Mesenchymal stem cell (in vitro differentiated cells and primary cell): ENCODE measurements at regions not wholly inside any gene's neighbourhood (a gene's known extent, or its start where the extent isn't known, plus 50 kb on each side); places are given as distances from the start of the nearest gene placed in this dataset.
"Not testable (repeated sequence)": the region's sequence is repeated elsewhere in the genome, so short reads cannot be mapped to it uniquely, and the experiment has no call there.

Source experiments
- DNase-seq: peaks from one replicate; pipeline ENCODE4 v3.0.0-alpha.2; 2013
- H2AFZ ChIP-seq: one replicate; pipeline ENCODE4 v1.6.1; 2013; ENCODE audit warnings: low read depth, mild to moderate bottlenecking, control low read depth, inconsistent platforms, low read length, moderate library complexity
- H2AK5ac ChIP-seq: 2 replicates; pipeline ENCODE4 v1.6.1; 2013; ENCODE audit warnings: low read length, moderate library complexity, mild to moderate bottlenecking, inconsistent platforms; ENCODE audit not compliant: severe bottlenecking
- H2BK120ac ChIP-seq: one replicate; pipeline ENCODE4 v1.6.1; 2013; ENCODE audit warnings: low read depth, mild to moderate bottlenecking, inconsistent platforms, low read length, moderate library complexity
- H2BK12ac ChIP-seq, 2 experiments: one replicate each; pipeline ENCODE4 v1.6.1; 2013; ENCODE audit warnings: inconsistent platforms in 2 of 2, low read length in 2 of 2, mild to moderate bottlenecking in 2 of 2, moderate library complexity in 2 of 2, control low read depth in 1 of 2
- H2BK15ac ChIP-seq: one replicate; pipeline ENCODE4 v1.6.1; 2013; ENCODE audit warnings: mild to moderate bottlenecking, low read depth, inconsistent platforms; ENCODE audit not compliant: poor library complexity, severe bottlenecking
- H2BK5ac ChIP-seq: 2 replicates; pipeline ENCODE4 v1.6.1; 2013; ENCODE audit warnings: low read depth, mild to moderate bottlenecking, low read length, control low read depth, inconsistent platforms; ENCODE audit not compliant: poor library complexity, severe bottlenecking
- H3K14ac ChIP-seq, 2 experiments: one replicate each; pipeline ENCODE4 v1.6.1; 2013; ENCODE audit warnings: inconsistent platforms in 2 of 2, low read length in 2 of 2, control low read depth in 1 of 2, mild to moderate bottlenecking in 1 of 2, moderate library complexity in 1 of 2
- H3K18ac ChIP-seq, 2 experiments: one replicate each; pipeline ENCODE4 v1.6.1; 2013; ENCODE audit warnings: inconsistent platforms in 2 of 2, low read length in 2 of 2, control low read depth in 1 of 2, low read depth in 1 of 2, mild to moderate bottlenecking in 1 of 2
- H3K23ac ChIP-seq, 2 experiments: one replicate each; pipeline ENCODE4 v1.6.1; 2013; ENCODE audit warnings: inconsistent platforms in 2 of 2, low read length in 2 of 2, mild to moderate bottlenecking in 2 of 2, moderate library complexity in 2 of 2, control low read depth in 1 of 2
- H3K27ac ChIP-seq: 2 replicates; pipeline ENCODE4 v1.5.1; 2013; ENCODE audit warnings: mild to moderate bottlenecking, moderate library complexity, low read length, control low read depth, inconsistent platforms; ENCODE audit not compliant: poor library complexity, severe bottlenecking
- H3K27me3 ChIP-seq, 2 experiments: 2 replicates each; pipeline versions ENCODE4 v1.6.1 to v1.7.0; 2013; ENCODE audit warnings: low read length in 2 of 2, mild to moderate bottlenecking in 2 of 2, moderate library complexity in 2 of 2, control low read depth in 1 of 2, inconsistent platforms in 1 of 2; ENCODE audit not compliant: control insufficient read depth in 1 of 2, insufficient read depth in 1 of 2
- H3K36me3 ChIP-seq, 2 experiments: 2 replicates each; pipeline versions ENCODE4 v1.6.1 to v1.7.0; 2013; ENCODE audit warnings: low read length in 2 of 2, control low read depth in 1 of 2, inconsistent platforms in 1 of 2, low read depth in 1 of 2, mild to moderate bottlenecking in 1 of 2; ENCODE audit not compliant: insufficient read depth in 2 of 2, control insufficient read depth in 1 of 2
- H3K4ac ChIP-seq, 2 experiments: one replicate each; pipeline ENCODE4 v1.6.1; 2013; ENCODE audit warnings: inconsistent platforms in 2 of 2, low read length in 2 of 2, mild to moderate bottlenecking in 2 of 2, moderate library complexity in 2 of 2, control low read depth in 1 of 2, low read depth in 1 of 2
- H3K4me1 ChIP-seq: 2 replicates; pipeline ENCODE4 v1.6.1; 2013; ENCODE audit warnings: low read depth, low read length, control low read depth; ENCODE audit not compliant: control insufficient read depth, insufficient read depth
- H3K4me2 ChIP-seq: 2 replicates; pipeline ENCODE4 v1.6.1; 2013; ENCODE audit warnings: low read length, mild to moderate bottlenecking, inconsistent platforms; ENCODE audit not compliant: poor library complexity, severe bottlenecking
- H3K4me3 ChIP-seq, 2 experiments: 2 replicates each; pipeline versions ENCODE4 v1.5.1 to v1.7.0; 2013; ENCODE audit warnings: low read length in 2 of 2, mild to moderate bottlenecking in 2 of 2, control low read depth in 1 of 2, low read depth in 1 of 2; ENCODE audit not compliant: insufficient read depth in 1 of 2
- H3K79me1 ChIP-seq: replicated peaks from 2 replicates; pipeline ENCODE4 v1.6.1; 2013; ENCODE audit warnings: mild to moderate bottlenecking, control low read depth, low read length, inconsistent platforms; ENCODE audit not compliant: poor library complexity, severe bottlenecking
- H3K9ac ChIP-seq: 2 replicates; pipeline ENCODE4 v1.7.0; 2013; ENCODE audit warnings: mild to moderate bottlenecking, low read length, moderate library complexity
- H3K9me3 ChIP-seq: 2 replicates; pipeline ENCODE4 v1.7.0; 2013; ENCODE audit warnings: mild to moderate bottlenecking, low read length; ENCODE audit not compliant: control insufficient read depth
- H4K8ac ChIP-seq: one replicate; pipeline ENCODE4 v1.6.1; 2013; ENCODE audit warnings: inconsistent platforms, mild to moderate bottlenecking, low read length, moderate library complexity
- H4K91ac ChIP-seq: one replicate; pipeline ENCODE4 v1.6.1; 2013; ENCODE audit warnings: mild to moderate bottlenecking, low read length, inconsistent platforms
- WGBS: methylation state at CpG from one replicate; pipeline ENCODE4 v1.1.7; 2013; ENCODE audit warnings: mixed read lengths; 5-methylcytosine and 5-hydroxymethylcytosine counted together

DNA sequence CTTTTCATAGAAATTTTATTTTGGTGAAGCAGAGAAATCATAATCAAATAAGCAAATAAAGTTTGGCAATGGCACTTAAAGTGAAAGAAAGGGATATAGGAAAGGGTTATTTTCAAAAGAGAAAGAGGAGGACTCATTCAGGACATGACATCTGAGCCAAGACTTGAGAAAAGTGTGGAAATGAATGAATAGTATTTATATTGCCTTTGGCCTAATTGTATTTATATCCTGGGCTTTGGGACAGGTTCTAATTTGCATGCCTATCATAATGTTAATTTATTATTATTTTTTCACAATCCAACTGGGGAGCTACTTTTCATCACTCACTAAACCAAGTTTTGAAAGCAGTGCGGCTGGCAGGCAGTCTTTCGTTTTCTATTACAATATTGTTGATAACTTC is 376.8 kb downstream of the HGF start:
- H2BK15ac ChIP-seq, result no peak overlapping the region

DNA sequence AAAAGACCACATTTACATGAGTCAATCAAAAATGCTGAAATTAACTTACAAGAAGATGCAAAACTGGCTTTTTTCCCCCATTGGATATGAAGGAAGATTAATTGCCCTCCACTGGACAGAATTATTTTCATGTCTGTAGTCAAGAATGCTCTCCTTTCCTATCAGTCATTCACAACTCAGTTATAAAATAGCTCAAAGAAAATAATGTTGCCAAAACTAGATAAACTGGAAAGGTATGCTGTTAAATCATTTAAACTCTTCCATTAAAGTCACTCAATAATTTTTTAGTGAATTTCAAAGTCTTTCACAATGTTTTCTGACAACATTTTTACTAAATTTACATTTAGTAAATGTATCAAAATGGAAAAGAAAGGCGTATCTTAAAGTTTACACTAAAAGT is 384.5 kb downstream of the HGF start:
- Histone ChIP-seq H3K79me1 (no peaks in the 10 kb centered on the region), H3K36me3 (no peaks in the 10 kb centered on the region), H3K4ac (no peak overlapping the region), H4K8ac (no peak overlapping the region), H2BK12ac (no peak overlapping the region), H3K27ac (no peak overlapping the region), H2AK5ac (no peak overlapping the region), H2AFZ (no peak overlapping the region), H3K18ac (no peak overlapping the region), H3K9me3 (no peaks in the 10 kb centered on the region), H3K23ac (no peak overlapping the region), H2BK5ac (no peak overlapping the region), H3K14ac (no peak overlapping the region), H2BK120ac (no peak overlapping the region), H4K91ac (no peak overlapping the region), H3K4me3 (no peak overlapping the region), H2BK15ac (no peak overlapping the region), H3K4me2 (no peak overlapping the region), H3K27me3 (no peaks in the 10 kb centered on the region), H3K4me1 (no peaks in the 10 kb centered on the region), H3K9ac (no peak overlapping the region)
- no peak for DNase-seq
- no CpG with 5 or more reads among the region's 1 CpG for WGBS

More for the DNA sequence above, 376.8 kb downstream of the HGF start:
- Histone ChIP-seq H2BK5ac (no peak overlapping the region), H3K9me3 (no peaks in the 10 kb centered on the region), H3K27me3 (no peaks in the 10 kb centered on the region), H3K4me1 (no peaks in the 10 kb centered on the region), H3K18ac (no peak overlapping the region), H4K8ac (no peak overlapping the region), H4K91ac (no peak overlapping the region), H3K23ac (no peak overlapping the region), H3K14ac (no peak overlapping the region), H2AFZ (no peak overlapping the region), H2AK5ac (no peak overlapping the region), H3K4me3 (peak overlapping the region in 1 of 2 experiments; percentile 33), H3K4me2 (no peak overlapping the region), H3K27ac (no peak overlapping the region), H2BK120ac (no peak overlapping the region), H3K36me3 (no peaks in the 10 kb centered on the region), H3K9ac (peak overlapping the region; percentile 51), H3K4ac (no peak overlapping the region), H2BK12ac (no peak overlapping the region), H3K79me1 (no peaks in the 10 kb centered on the region)
- WGBS, result 99% methylated on average over 2 of the region's 2 CpGs
- DNase-seq, result no peak

DNA sequence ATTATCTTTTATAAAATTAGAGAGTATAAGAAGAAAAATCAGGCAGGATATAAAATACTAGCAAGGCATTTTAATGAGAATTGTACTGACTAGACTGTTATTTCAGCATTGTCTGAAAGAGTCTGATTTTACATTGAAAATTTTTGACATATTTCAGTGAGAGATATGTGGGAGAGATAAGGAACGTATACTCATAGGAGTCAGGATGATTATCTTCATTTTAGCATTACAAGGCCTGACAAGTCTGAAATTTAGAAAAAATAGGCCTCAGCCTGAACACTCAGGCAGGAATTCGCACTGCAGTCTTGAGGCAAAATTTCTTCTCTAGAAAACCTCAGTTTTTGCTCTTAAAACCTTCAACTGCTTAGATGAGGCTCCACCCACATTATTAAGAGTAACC is 386.0 kb downstream of the HGF start:
- H3K9me3 ChIP-seq, result no peaks in the 10 kb centered on the region
- H2BK15ac ChIP-seq, result no peak overlapping the region
- H3K23ac ChIP-seq, result no peak overlapping the region
- H2AK5ac ChIP-seq, result no peak overlapping the region
- no peak overlapping the region for H3K9ac ChIP-seq
- H2BK120ac ChIP-seq, result no peak overlapping the region
- no peak overlapping the region for H4K91ac ChIP-seq
- H3K27ac ChIP-seq, result no peak overlapping the region
- H3K4me1 ChIP-seq, result no peaks in the 10 kb centered on the region
- no peak overlapping the region for H3K4me3 ChIP-seq
- H2AFZ ChIP-seq, result no peak overlapping the region
- WGBS, result 94% methylated on average over 2 of the region's 2 CpGs
- no peak overlapping the region for H2BK12ac ChIP-seq
- no peak overlapping the region for H3K18ac ChIP-seq
- no peaks in the 10 kb centered on the region for H3K36me3 ChIP-seq
- H3K4ac ChIP-seq, result no peak overlapping the region
- no peak overlapping the region for H3K4me2 ChIP-seq
- no peak overlapping the region for H4K8ac ChIP-seq
- no peak overlapping the region for H3K14ac ChIP-seq
- no peaks in the 10 kb centered on the region for H3K27me3 ChIP-seq
- no peak for DNase-seq
- H2BK5ac ChIP-seq, result no peak overlapping the region
- H3K79me1 ChIP-seq, result no peaks in the 10 kb centered on the region

DNA sequence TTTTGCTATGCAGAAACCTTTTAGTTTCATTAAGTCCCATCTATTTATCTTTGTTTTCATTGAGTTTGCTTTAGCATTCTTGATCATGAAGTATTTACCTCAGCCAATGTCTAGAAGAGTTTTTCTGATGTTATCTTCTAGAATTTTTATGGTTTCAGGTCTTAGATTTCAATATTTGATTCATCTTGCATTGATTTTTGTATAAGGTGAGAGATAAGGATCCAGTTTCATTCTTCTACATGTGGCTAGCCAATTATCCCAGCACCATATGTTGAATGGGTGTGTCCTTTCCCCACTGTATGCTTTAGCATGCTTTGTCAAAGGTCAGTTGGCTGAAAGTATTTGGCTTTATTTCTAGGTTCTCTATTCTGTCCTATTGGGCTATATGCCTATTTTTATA is 395.2 kb downstream of the HGF start:
- H3K27me3 ChIP-seq, H2BK15ac ChIP-seq, H3K4me3 ChIP-seq, H3K14ac ChIP-seq, H3K27ac ChIP-seq, H3K4me2 ChIP-seq, H3K36me3 ChIP-seq, H3K18ac ChIP-seq, H3K79me1 ChIP-seq, H3K9me3 ChIP-seq, H3K9ac ChIP-seq, H2AFZ ChIP-seq, H2AK5ac ChIP-seq, H3K4ac ChIP-seq, H4K91ac ChIP-seq, H3K4me1 ChIP-seq, H2BK5ac ChIP-seq, H2BK12ac ChIP-seq, DNase-seq, H2BK120ac ChIP-seq, H3K23ac ChIP-seq, H4K8ac ChIP-seq: not testable (repeated sequence)
